Occipital lobe (tissue), 1 donor: ENCODE measurements at regions not wholly inside any gene's neighbourhood (a gene's known extent, or its start where the extent isn't known, plus 50 kb on each side); places are given as distances from the start of the nearest gene placed in this dataset.
"Not testable (repeated sequence)": the region's sequence is repeated elsewhere in the genome, so short reads cannot be mapped to it uniquely, and the experiment has no call there.

Source experiments
- DNase-seq: peaks from one replicate; lab custom pipeline; 2025; lab: John Stamatoyannopoulos, UW

- no peak for DNase-seq
Observed at GRCh38 chr10:9254353-9254752, 1199.9 kb downstream of the GATA3 start.

- DNase-seq: no peak
Observed at GRCh38 chr10:9260690-9261089, 1206.2 kb downstream of the GATA3 start.

GRCh38 chr10:9262770-9263169, 1208.3 kb downstream of the GATA3 start:
- DNase-seq: no peak

GRCh38 chr10:9268176-9268575, 1213.7 kb downstream of the GATA3 start:
- DNase-seq: no peak

- not testable (repeated sequence) for DNase-seq
Observed at GRCh38 chr10:9273126-9273833, 1218.8 kb downstream of the GATA3 start.

- no peak for DNase-seq
Observed at GRCh38 chr10:9274206-9274755, 1219.8 kb downstream of the GATA3 start.

- DNase-seq: no peak
Observed at GRCh38 chr10:9275861-9276260, 1221.4 kb downstream of the GATA3 start.

- DNase-seq: no peak
Observed at GRCh38 chr10:9285690-9286089, 1231.2 kb downstream of the GATA3 start.

GRCh38 chr10:9289811-9290210, 1235.3 kb downstream of the GATA3 start:
- no peak for DNase-seq

- no peak for DNase-seq
Observed at GRCh38 chr10:9291081-9291480, 1236.6 kb downstream of the GATA3 start.

- DNase-seq: no peak
Observed at GRCh38 chr10:9294132-9294663, 1239.7 kb downstream of the GATA3 start.

GRCh38 chr10:9294865-9295264, 1240.4 kb downstream of the GATA3 start:
- no peak for DNase-seq

GRCh38 chr10:9296190-9296589, 1241.7 kb downstream of the GATA3 start:
- no peak for DNase-seq

GRCh38 chr10:9297580-9297979, 1243.1 kb downstream of the GATA3 start:
- no peak for DNase-seq

GRCh38 chr10:9299966-9300365, 1245.5 kb downstream of the GATA3 start:
- DNase-seq: no peak

GRCh38 chr10:9301148-9301547, 1246.7 kb downstream of the GATA3 start:
- no peak for DNase-seq

GRCh38 chr10:9301554-9301953, 1247.1 kb downstream of the GATA3 start:
- DNase-seq: no peak

GRCh38 chr10:9302140-9302746, 1247.8 kb downstream of the GATA3 start:
- DNase-seq: no peak

GRCh38 chr10:9305018-9305655, 1250.6 kb downstream of the GATA3 start:
- no peak for DNase-seq

GRCh38 chr10:9311702-9312499, 1257.4 kb downstream of the GATA3 start:
- no peak for DNase-seq

GRCh38 chr10:9315292-9315691, 1260.8 kb downstream of the GATA3 start:
- no peak for DNase-seq
